Upper lobe of left lung (tissue), 4 donors: ENCODE measurements at regions not wholly inside any gene's neighbourhood (a gene's known extent, or its start where the extent isn't known, plus 50 kb on each side); places are given as distances from the start of the nearest gene placed in this dataset.

ENCODE experiments used
- POLR2A ChIP-seq, 4 donors: fragments of 450-650 bp; IDR thresholded peaks; one replicate each; pipeline ENCODE4 v1.5.1; 2016 to 2017; ENCODE audit warnings: antibody characterized with exemption in 4 of 4, mild to moderate bottlenecking in 2 of 4
- TF ChIP-seq, protein P1 (sequence below), 6 experiments: fragments of 450-650 bp in 4 of 6; fragments of 200-600 bp in 2 of 6; sonication (generic) in 2 of 6; IDR thresholded peaks; one replicate each; pipeline ENCODE4 v1.5.1; 2016 to 2019; ENCODE audit warnings: antibody characterized with exemption in 6 of 6

DNA sequence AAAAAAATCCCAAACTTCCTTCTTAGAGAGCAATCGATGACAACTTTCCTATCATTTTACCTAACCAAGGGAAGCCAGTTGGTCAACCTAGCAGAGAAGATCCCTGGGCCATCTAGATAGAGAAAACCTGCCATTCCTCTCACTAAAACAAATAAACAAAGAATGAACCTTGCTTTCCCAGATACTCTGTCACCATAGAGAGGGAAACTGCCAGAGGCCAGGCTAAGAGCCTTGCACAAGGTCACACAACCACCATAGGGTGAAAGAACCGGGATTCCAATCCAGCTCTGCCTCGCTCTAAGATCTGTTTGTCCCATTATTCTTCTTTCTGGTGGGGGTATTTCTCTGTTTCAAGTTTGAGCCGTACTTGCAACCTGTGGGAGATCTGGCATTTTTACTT, 154.6 kb downstream of the CYRIA start:
- TF ChIP-seq POLR2A (IDR thresholded peaks at IDR 0.05) = no peak
- TF ChIP-seq, protein P1, sequence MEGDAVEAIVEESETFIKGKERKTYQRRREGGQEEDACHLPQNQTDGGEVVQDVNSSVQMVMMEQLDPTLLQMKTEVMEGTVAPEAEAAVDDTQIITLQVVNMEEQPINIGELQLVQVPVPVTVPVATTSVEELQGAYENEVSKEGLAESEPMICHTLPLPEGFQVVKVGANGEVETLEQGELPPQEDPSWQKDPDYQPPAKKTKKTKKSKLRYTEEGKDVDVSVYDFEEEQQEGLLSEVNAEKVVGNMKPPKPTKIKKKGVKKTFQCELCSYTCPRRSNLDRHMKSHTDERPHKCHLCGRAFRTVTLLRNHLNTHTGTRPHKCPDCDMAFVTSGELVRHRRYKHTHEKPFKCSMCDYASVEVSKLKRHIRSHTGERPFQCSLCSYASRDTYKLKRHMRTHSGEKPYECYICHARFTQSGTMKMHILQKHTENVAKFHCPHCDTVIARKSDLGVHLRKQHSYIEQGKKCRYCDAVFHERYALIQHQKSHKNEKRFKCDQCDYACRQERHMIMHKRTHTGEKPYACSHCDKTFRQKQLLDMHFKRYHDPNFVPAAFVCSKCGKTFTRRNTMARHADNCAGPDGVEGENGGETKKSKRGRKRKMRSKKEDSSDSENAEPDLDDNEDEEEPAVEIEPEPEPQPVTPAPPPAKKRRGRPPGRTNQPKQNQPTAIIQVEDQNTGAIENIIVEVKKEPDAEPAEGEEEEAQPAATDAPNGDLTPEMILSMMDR (IDR thresholded peaks at IDR 0.05) = no peak
